WTC11 (cell line): ENCODE measurements at regions not wholly inside any gene's neighbourhood (a gene's known extent, or its start where the extent isn't known, plus 50 kb on each side); places are given as distances from the start of the nearest gene placed in this dataset.

ENCODE experiments used
- ATAC-seq: fragments of 200-7000 bp; cut with Tn5 transposase; 2 replicates; pipeline ENCODE4 v1.10.0; 2021; ENCODE audit warnings: mild to moderate bottlenecking, moderate library complexity
- CTCF ChIA-PET: fragments of 300-600 bp; sonication (Branson Sonifier 250); formaldehyde crosslinking; loops from one replicate; lab custom pipeline; 2021; ENCODE audit warnings: antibody characterized with exemption; lab: Charles Lee
- POLR2A ChIA-PET: fragments of 350-600 bp; sonication (Branson Sonifier 250); formaldehyde crosslinking; loops from one replicate; lab custom pipeline; 2021; ENCODE audit warnings: antibody characterized with exemption; lab: Charles Lee
- DNase-seq: peaks from one replicate; pipeline ENCODE4 v3.0.0; 2021; ENCODE audit warnings: low spot score
- H3K27ac Mint-ChIP-seq: 2 replicates; pipeline ENCODE4 v1.8.0; 2021; ENCODE audit warnings: mixed read lengths
- H3K27me3 Mint-ChIP-seq: 2 replicates; pipeline ENCODE4 v1.8.0; 2021; ENCODE audit warnings: low read depth, mild to moderate bottlenecking, moderate library complexity, mixed read lengths
- H3K36me3 Mint-ChIP-seq: 2 replicates; pipeline ENCODE4 v1.8.0; 2021; ENCODE audit warnings: mixed read lengths
- H3K4me1 Mint-ChIP-seq: 2 replicates; pipeline ENCODE4 v1.8.0; 2022; ENCODE audit warnings: mixed read lengths
- H3K4me3 Mint-ChIP-seq: 2 replicates; pipeline ENCODE4 v1.8.0; 2021; ENCODE audit warnings: mild to moderate bottlenecking, moderate library complexity, mixed read lengths
- H3K9me3 Mint-ChIP-seq: 2 replicates; pipeline ENCODE4 v1.8.0; 2021; ENCODE audit warnings: mixed read lengths
- ATF2 ChIP-seq: sonication (generic); formaldehyde crosslinking; IDR thresholded peaks from 2 replicates; pipeline ENCODE4 v1.8.1; 2022; ENCODE audit warnings: low read depth, missing genetic modification reagents, borderline replicate concordance
- CBFB ChIP-seq: sonication (generic); formaldehyde crosslinking; IDR thresholded peaks from 2 replicates; pipeline ENCODE4 v1.8.1; 2022; ENCODE audit warnings: mild to moderate bottlenecking, low read depth, missing genetic modification reagents
- FOXK1 ChIP-seq: sonication (generic); formaldehyde crosslinking; IDR thresholded peaks from 2 replicates; pipeline ENCODE4 v1.8.0; 2022; ENCODE audit warnings: mild to moderate bottlenecking, moderate library complexity, missing genetic modification reagents
- FOXP4 ChIP-seq: sonication (generic); formaldehyde crosslinking; IDR thresholded peaks from 2 replicates; pipeline ENCODE4 v1.8.0; 2022; ENCODE audit warnings: mild to moderate bottlenecking, missing genetic modification reagents
- GABPB1 ChIP-seq: sonication (generic); formaldehyde crosslinking; IDR thresholded peaks from 2 replicates; pipeline ENCODE4 v1.8.1; 2023; ENCODE audit warnings: mild to moderate bottlenecking, missing genetic modification reagents
- IRF1 ChIP-seq: sonication (generic); formaldehyde crosslinking; IDR thresholded peaks from 2 replicates; pipeline ENCODE4 v1.8.0; 2023; ENCODE audit warnings: missing genetic modification reagents
- MYBL2 ChIP-seq: sonication (generic); formaldehyde crosslinking; IDR thresholded peaks from 2 replicates; pipeline ENCODE4 v1.8.1; 2023; ENCODE audit warnings: mild to moderate bottlenecking, moderate library complexity, missing genetic modification reagents
- NFE2L1 ChIP-seq: sonication (generic); formaldehyde crosslinking; IDR thresholded peaks from 2 replicates; pipeline ENCODE4 v1.8.1; 2023; ENCODE audit warnings: missing genetic modification reagents
- NFYB ChIP-seq: sonication (generic); formaldehyde crosslinking; conservative IDR thresholded peaks from 2 replicates; pipeline ENCODE4 v1.8.0; 2022; ENCODE audit warnings: low read depth, missing genetic modification reagents
- OVOL2 ChIP-seq: fragments of 250-450 bp; sonication (Bioruptor Pico); IDR thresholded peaks from 2 replicates; pipeline ENCODE4 v1.9.0; 2021; ENCODE audit warnings: mild to moderate bottlenecking, borderline replicate concordance
- RELA ChIP-seq: sonication (generic); formaldehyde crosslinking; IDR thresholded peaks from 2 replicates; pipeline ENCODE4 v1.8.1; 2022; ENCODE audit warnings: missing genetic modification reagents, mild to moderate bottlenecking, borderline replicate concordance
- TEAD4 ChIP-seq: sonication (generic); formaldehyde crosslinking; IDR thresholded peaks from 2 replicates; pipeline ENCODE4 v1.8.0; 2022; ENCODE audit warnings: mild to moderate bottlenecking, missing genetic modification reagents
- ZSCAN18 ChIP-seq: fragments of 250-450 bp; sonication (Bioruptor Pico); IDR thresholded peaks from 2 replicates; pipeline ENCODE4 v2.1.2; 2022; ENCODE audit warnings: mild to moderate bottlenecking, moderate library complexity

GRCh38 chr6:39999006-39999867 lies 65.0 kb upstream of the MOCS1 start:
- ChIA-PET POLR2A (interaction anchor here (0.6 kb wide), 1 partner anchor 17 kb away, joined by 3 read pairs; no protein-coding TSS in a partner anchor), CTCF (no interaction called here)
- TF ChIP-seq NFYB (CRISPR knock-in tag) = no peak
- no peak for TF ChIP-seq CBFB (CRISPR knock-in tag)
- TF ChIP-seq TEAD4 (CRISPR knock-in tag) = no peak
- TF ChIP-seq FOXK1 (CRISPR knock-in tag) = no peak
- TF ChIP-seq RELA (CRISPR knock-in tag) = no peak
- TF ChIP-seq GABPB1 = no peak
- no peak for TF ChIP-seq IRF1 (CRISPR knock-in tag)
- no peak for TF ChIP-seq ATF2 (CRISPR knock-in tag)
- TF ChIP-seq OVOL2 (CRISPR knock-in tag) = no peak
- no peak for TF ChIP-seq MYBL2 (CRISPR knock-in tag)
- Mint-ChIP-seq H3K27ac (no peak overlapping the region), H3K4me1 (no peaks in the 10 kb centered on the region), H3K4me3 (no peak overlapping the region), H3K27me3 (peaks cover 15% of the 10 kb centered on the region), H3K36me3 (peaks cover 28% of the 10 kb centered on the region), H3K9me3 (peaks cover 86% of the 10 kb centered on the region)
- DNase-seq (no peak), ATAC-seq (no peak)

GRCh38 chr6:39998126-39998525 lies 63.9 kb upstream of the MOCS1 start:
- H3K27me3 Mint-ChIP-seq = peaks cover 11% of the 10 kb centered on the region

More at GRCh38 chr6:39998126-39998525, 63.9 kb upstream of the MOCS1 start:
- peaks cover 38% of the 10 kb centered on the region for H3K36me3 Mint-ChIP-seq
- H3K4me1 Mint-ChIP-seq = no peaks in the 10 kb centered on the region
- peaks cover 86% of the 10 kb centered on the region for H3K9me3 Mint-ChIP-seq
- no peak for DNase-seq
- H3K27ac Mint-ChIP-seq = no peak overlapping the region
- ATAC-seq = no peak
- ChIA-PET CTCF (no interaction called here), POLR2A (no interaction called here)
- TF ChIP-seq ZSCAN18 (no peak), FOXP4 (CRISPR knock-in tag) (no peak), NFE2L1 (CRISPR knock-in tag) (no peak), MYBL2 (CRISPR knock-in tag) (no peak)
- H3K4me3 Mint-ChIP-seq = no peak overlapping the region
